HG03159 (cell line): ENCODE measurements at regions not wholly inside any gene's neighbourhood (a gene's known extent, or its start where the extent isn't known, plus 50 kb on each side); places are given as distances from the start of the nearest gene placed in this dataset.

Source experiments
- ATAC-seq: cut with Tn5 transposase; IDR thresholded peaks from one replicate; pipeline ENCODE4 v1.9.1; 2021; ENCODE audit warnings: mild to moderate bottlenecking, moderate library complexity; ENCODE audit not compliant: unreplicated experiment

- no peak for ATAC-seq
Observed at GRCh38 chr6:121971931-121972335, 427.5 kb upstream of the HSF2 start.

- no peak for ATAC-seq
Observed at GRCh38 chr6:121984956-121985355, 414.5 kb upstream of the HSF2 start.

DNA sequence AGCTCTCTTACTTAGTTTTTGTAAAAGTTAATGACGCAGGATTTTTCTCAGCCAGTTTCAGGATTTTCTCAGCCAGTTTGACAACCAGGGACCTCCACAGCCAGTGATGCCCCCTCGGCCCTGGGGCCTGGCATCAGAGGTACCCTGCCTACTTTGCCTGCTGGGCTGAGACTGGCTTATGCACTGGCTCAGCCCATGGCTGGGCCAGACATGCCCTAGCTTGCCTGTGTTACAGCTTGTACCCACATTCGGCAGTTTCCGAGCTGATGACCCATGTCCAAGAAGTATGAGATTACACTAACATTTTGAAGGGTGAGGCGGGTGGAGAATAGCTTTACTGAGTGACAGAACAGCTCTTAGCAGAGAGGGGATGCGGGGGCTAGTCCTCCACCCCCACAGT is 406.1 kb upstream of the HSF2 start:
- no peak for ATAC-seq

GRCh38 chr6:121994919-121995318 is 404.5 kb upstream of the HSF2 start:
- ATAC-seq = no peak

GRCh38 chr6:121998631-121999030 is 400.8 kb upstream of the HSF2 start:
- no peak for ATAC-seq

DNA sequence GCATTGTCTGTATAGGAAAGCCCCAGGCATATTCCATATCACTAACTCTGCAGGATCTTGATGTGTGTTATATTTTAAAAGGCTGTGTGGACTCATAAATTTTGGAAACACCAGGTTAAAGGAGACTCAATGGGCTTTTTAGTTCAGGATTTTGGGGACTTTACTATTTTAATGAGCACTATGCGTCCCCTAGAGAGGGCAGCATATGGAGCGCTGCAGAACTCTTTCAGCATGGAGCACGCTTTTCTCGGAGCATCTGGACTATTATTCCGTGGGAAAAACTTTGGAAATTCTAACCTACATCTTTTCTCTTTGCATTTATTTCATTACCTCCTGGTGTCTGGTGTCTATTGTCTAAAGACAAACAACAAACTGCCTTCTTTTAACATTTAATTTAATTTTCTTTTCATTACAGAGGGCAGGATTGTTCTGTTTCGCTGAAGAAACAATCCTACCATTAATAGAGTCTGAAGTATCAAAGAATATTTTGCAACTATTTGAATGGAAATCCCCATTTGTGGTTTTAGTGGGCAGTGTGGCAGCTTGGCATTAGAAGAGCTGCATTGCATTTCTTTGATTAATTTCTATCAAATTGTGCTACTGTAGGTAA is 399.9 kb upstream of the HSF2 start:
- no peak for ATAC-seq

GRCh38 chr6:122005661-122006060 is 393.8 kb upstream of the HSF2 start:
- no peak for ATAC-seq

DNA sequence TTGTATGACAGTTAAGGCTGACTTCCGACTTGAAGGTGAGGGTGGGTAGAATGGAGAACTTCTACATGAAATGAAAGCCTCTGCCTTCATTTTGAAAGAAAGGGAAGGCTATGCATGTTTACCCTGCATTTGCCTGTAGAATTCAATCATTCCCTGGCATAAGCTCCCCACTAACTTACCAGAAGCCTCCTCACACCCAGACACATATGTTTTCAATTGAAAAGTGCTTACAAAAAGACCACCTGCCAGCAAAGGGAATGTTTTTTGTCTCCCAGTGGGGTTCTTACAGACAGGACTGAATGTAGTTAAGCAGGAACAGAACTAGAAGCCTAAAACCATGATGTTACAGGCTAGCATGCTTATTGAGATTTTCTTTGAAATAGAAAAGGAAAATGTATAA is 392.1 kb upstream of the HSF2 start:
- ATAC-seq = no peak

DNA sequence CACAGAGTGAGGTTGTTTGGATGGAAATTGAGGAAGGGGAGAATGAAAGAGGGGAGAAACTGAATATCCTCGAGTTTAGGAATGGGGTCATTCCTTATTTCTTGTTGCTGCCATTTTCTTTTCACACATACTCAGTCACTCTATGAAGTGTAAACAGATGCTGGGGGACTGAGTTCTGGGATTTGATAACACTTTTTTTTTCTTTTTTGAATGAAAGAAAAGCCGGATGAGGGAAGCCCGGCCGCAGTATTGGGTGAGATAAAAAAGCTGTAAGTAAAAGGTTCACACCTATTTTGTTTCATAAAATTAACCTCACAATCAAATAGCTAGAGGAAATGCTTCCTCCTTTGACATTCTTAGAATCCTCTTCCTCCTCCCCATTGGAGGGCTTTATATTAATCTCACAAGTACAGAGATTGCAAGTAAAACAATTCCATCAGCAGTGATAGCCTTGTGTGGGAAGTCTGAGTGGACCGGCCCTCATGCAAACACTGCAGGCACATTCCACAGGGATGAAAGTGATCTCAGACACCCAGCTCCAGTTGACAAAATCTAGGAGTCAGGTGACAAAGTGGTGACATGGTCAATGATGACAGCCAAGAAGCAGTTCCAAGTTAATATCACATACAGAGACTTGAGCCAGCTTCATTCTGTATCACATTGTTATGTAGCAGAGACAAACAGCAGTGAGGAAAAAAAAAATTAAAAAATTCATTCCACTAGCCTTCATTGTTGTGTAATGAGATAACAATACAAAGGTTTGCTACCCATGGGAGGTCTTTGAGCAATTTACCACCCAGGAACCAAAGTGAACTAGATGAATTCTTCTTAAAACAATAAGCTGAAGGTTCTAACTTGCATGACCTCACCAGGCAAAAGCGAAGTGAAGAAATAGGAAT is 391.1 kb upstream of the HSF2 start:
- no peak for ATAC-seq

DNA sequence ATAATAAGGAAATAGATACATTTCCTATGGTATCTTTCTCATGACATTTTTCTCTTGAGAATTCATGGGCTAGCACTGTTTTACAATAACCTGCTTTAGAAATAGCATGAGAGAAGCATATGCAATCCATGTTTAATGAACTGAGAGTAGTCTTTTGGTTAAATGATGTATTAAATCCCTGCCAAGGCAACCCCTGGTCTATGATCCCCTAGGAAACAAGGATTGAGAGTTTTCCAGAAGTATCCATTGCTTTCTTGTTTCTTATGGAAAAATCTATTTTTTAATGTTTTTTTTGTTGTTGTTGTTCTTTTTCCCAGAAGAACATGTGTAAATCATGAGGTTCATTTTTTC is 390.5 kb upstream of the HSF2 start:
- no peak for ATAC-seq

- no peak for ATAC-seq
Observed at GRCh38 chr6:122012578-122012977, 386.9 kb upstream of the HSF2 start.

DNA sequence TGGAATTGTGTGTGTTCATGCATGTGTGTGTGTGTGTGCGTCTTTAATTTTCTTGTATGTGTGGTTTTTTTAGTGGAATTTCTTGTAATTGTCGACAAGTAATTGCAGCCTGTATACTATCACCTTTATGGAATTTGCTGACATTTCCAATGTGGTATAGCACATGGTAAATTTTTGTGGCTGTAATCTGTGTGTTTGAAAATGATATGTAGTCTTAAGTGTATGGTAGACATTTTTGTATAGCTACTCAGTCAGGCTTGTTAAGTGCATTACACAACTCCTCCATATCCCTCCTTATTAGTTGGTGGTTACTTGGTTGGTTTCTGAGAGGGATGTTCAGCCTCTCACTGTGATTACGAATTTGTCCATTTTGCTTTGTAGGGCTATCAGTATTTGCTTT is 384.5 kb upstream of the HSF2 start:
- no peak for ATAC-seq

GRCh38 chr6:122020588-122021264 is 378.7 kb upstream of the HSF2 start:
- peak; percentile 99 for ATAC-seq

DNA sequence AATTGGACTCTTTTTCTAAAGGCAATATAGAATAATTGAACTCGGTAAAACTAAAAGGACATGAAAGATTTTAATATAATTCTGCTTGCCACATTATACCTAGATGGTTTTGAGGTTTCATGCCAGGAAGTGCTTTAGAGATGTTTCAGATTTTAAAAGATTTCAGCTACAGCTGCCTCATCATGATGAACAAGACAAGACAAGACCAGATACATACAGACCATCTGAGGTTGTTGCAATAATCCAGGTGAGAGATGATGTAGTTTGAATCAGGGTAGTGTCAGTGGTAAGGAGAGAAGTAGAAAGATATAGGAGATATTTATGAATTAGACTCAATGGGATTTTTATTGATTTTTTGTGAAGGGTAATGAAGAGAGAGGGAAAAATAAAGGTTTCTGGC is 374.3 kb upstream of the HSF2 start:
- ATAC-seq = no peak

DNA sequence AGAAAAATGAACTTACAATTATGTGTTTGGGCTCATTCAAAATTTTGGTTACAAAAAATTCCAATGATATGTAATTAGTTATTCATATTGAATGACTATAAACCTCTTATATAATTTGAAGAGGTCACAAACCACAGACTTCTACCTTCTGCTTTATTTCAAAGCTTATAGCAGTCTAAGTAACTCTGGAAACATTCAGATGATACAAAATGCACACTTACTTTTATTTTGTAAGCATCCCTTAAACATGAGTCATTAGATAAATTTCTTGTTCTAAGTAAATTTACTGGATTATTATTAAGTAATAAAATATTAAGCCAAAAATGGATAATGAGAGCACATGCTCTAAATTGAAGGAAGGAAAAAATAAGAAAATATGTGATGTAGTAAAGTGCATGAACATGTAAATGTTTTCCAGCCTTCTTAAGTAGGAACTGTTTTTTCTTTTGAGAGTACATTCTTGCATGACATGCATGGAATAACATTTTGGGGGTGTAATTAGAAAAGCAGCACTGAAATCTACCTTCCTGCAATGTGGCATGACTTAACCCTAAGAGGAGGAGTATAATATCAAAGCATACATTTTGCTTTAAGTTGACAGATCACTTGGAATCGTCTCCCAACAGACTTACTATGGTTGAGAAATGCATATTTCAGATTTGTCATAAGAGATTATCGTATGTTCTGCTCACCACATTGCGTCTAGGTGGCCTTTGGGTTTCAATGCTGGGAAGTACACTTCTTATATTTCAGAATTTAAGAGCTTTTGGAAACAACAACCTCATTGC is 372.7 kb upstream of the HSF2 start:
- ATAC-seq = no peak

DNA sequence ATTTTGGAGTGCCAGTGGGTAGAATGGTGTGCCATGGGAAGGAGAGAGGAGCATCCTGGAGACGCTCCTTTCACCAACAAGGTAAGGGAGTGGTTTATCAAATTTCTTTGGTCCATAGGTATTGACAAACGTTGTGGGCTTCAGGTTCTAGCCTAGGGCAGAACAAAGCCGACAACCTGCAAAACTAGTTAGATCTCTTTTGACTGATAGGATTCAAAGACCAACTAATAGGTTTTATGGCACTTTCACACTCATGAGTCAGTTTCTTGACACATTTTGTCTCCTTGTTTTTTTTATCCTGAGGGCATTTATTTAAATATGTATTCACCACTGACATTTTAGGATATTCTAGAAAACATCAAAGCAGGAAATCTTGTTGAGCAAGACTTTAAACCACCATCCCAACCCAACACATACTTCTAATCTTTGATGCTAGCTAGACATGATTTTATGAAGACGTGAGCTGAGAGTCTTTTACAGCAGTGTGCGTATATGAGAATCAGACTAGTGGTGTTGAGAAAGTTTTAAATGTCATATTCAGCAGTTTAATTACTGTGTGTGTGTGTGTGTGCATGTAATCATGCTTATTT is 370.4 kb upstream of the HSF2 start:
- ATAC-seq = no peak

DNA sequence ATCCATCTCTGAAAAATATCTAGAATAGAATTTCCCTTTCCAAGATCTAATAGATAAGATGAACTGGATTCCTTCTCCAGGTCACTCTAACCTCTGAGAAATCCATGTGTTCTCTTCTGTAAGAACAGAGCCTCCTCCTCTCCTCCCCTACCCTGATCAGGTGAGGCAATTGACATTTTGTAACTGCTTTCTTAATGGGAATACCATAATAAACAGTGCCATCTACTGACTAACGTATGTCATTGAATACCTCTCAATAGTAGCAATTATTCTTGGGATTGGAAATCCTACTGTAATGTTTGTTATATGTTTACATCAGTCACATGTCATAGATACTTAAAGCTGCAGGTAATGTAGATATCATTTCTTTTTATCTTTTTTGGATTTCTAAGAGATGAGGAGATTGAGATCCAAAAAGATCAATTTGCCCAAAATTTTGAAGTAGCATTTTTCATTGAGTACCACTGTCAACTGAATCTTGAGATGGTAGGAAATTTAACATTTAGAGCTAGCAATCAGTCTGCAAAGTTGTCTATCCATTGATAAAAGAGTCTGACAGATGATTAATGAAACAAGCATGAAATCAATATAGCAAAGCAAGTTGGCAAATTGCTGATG is 365.8 kb upstream of the HSF2 start:
- ATAC-seq = peak; percentile 95

DNA sequence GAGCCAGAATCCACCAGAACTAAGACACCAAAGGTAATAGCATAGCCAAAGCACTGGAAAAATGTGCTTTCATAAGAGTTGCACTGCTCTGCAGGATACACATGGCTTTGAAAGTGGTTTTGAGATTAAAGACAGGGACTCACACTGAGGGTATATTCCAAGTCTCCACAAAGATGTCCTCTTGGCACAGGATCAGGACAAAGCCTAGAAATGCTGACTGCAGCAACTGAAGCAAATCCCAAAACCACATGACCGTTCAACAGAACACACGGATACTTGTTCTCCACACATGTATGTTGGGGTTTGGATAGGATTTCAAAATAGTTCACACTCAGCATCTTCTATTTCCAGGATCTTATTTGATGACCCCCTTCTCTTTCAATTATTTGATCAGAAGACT is 364.3 kb upstream of the HSF2 start:
- ATAC-seq = no peak

GRCh38 chr6:122040261-122040660 is 359.2 kb upstream of the HSF2 start:
- ATAC-seq = no peak

DNA sequence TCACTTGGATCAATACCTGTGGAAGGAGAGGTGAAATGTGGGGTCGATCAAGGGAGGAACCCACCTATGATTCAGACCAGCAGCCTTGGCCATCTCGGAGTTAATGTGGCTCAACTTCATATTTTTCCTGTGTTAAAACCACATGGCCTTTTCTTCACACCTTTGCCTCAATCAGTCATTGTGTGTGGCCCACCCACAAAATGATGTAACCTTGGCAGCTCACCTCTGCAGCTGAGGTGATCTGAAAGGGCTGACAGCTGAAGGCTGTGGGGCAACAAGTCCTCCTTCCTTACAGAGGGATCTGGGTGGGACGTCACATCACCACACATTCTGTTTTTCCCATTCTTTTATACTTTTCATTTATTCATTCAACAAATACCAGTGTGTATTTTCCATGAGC is 357.1 kb upstream of the HSF2 start:
- no peak for ATAC-seq
